ENCODE measurements at regions not wholly inside any gene's neighbourhood (a gene's known extent, or its start where the extent isn't known, plus 50 kb on each side); places are given as distances from the start of the nearest gene placed in this dataset.
"Not testable (repeated sequence)": the region's sequence is repeated elsewhere in the genome, so short reads cannot be mapped to it uniquely, and the experiment has no call there.

GRCh38 chr19:20482721-20483120, 82.9 kb downstream of the ZNF737 start:
- H3K4me3 ChIP-seq (ENCODE audit: low read depth, low read length): no peak overlapping the region
- DNase-seq (ENCODE audit: low read depth): no peak
- no peak for TF ChIP-seq CTCF (IDR thresholded peaks at IDR 0.05; ENCODE audit: insufficient read depth, low read length)

- no peak for DNase-seq (ENCODE audit: low read depth)
- TF ChIP-seq CTCF (IDR thresholded peaks at IDR 0.05; ENCODE audit: insufficient read depth, low read length): no peak
- H3K4me3 ChIP-seq (ENCODE audit: low read depth, low read length): no peak overlapping the region
Measured at GRCh38 chr19:20481736-20482135, 83.8 kb downstream of the ZNF737 start.

GRCh38 chr19:20479483-20479882, 86.1 kb downstream of the ZNF737 start:
- TF ChIP-seq CTCF (IDR thresholded peaks at IDR 0.05; ENCODE audit: insufficient read depth, low read length): no peak
- no peak for DNase-seq (ENCODE audit: low read depth)
- H3K4me3 ChIP-seq (ENCODE audit: low read depth, low read length): no peak overlapping the region

GRCh38 chr19:20478936-20479335, 86.6 kb downstream of the ZNF737 start:
- TF ChIP-seq CTCF (IDR thresholded peaks at IDR 0.05; ENCODE audit: insufficient read depth, low read length): no peak
- H3K4me3 ChIP-seq (ENCODE audit: low read depth, low read length): no peak overlapping the region
- DNase-seq (ENCODE audit: low read depth): no peak

GRCh38 chr19:20472854-20473253, 92.7 kb downstream of the ZNF737 start:
- no peak for DNase-seq (ENCODE audit: low read depth)
- no peak for TF ChIP-seq CTCF (IDR thresholded peaks at IDR 0.05; ENCODE audit: insufficient read depth, low read length)
- no peak overlapping the region for H3K4me3 ChIP-seq (ENCODE audit: low read depth, low read length)

- no peak for TF ChIP-seq CTCF (IDR thresholded peaks at IDR 0.05; ENCODE audit: insufficient read depth, low read length)
- DNase-seq (ENCODE audit: low read depth): no peak
- no peak overlapping the region for H3K4me3 ChIP-seq (ENCODE audit: low read depth, low read length)
Measured at GRCh38 chr19:20471431-20471830, 94.2 kb downstream of the ZNF737 start.

- no peak for DNase-seq (ENCODE audit: low read depth)
- no peak overlapping the region for H3K4me3 ChIP-seq (ENCODE audit: low read depth, low read length)
- no peak for TF ChIP-seq CTCF (IDR thresholded peaks at IDR 0.05; ENCODE audit: insufficient read depth, low read length)
Measured at GRCh38 chr19:20470345-20471135, 95.0 kb downstream of the ZNF737 start.

- H3K4me3 ChIP-seq (ENCODE audit: low read depth, low read length); DNase-seq (ENCODE audit: low read depth): not testable (repeated sequence)
Measured at GRCh38 chr19:20466638-20466990, 99.0 kb downstream of the ZNF737 start.

GRCh38 chr19:20465922-20466637, 99.5 kb downstream of the ZNF737 start:
- DNase-seq (ENCODE audit: low read depth); H3K4me3 ChIP-seq (ENCODE audit: low read depth, low read length): not testable (repeated sequence)

Measured in fibroblast of the aortic adventitia (primary cell).